ENCODE measurements at regions not wholly inside any gene's neighbourhood (a gene's known extent, or its start where the extent isn't known, plus 50 kb on each side); places are given as distances from the start of the nearest gene placed in this dataset.

- H3K9me3 ChIP-seq (replicated peaks; ENCODE audit: low read length): no peaks in the 10 kb centered on the region
- peaks cover 22% of the 10 kb centered on the region for H3K4me1 ChIP-seq (ENCODE audit: control insufficient read depth, insufficient read depth, low read length)
- H3K4me2 ChIP-seq (ENCODE audit: low read length): no peak overlapping the region
- H3K4me3 ChIP-seq (ENCODE audit: low read length): no peak overlapping the region
- no peak overlapping the region for H3K9ac ChIP-seq (ENCODE audit: low read depth, low read length)
- H3K36me3 ChIP-seq (ENCODE audit: insufficient read depth, low read length): no peaks in the 10 kb centered on the region
- no peaks in the 10 kb centered on the region for H3K27me3 ChIP-seq (ENCODE audit: control insufficient read depth, insufficient read depth, low read length)
Observed at GRCh38 chr3:110808630-110809029, 263.0 kb upstream of the NECTIN3 start.

- no peak overlapping the region for H3K4me2 ChIP-seq (ENCODE audit: low read length)
- H3K4me1 ChIP-seq (ENCODE audit: control insufficient read depth, insufficient read depth, low read length): peaks cover 36% of the 10 kb centered on the region
- no peak overlapping the region for H3K4me3 ChIP-seq (ENCODE audit: low read length)
- H3K36me3 ChIP-seq (ENCODE audit: insufficient read depth, low read length): no peaks in the 10 kb centered on the region
- peak overlapping the region; percentile 17 for H3K9ac ChIP-seq (ENCODE audit: low read depth, low read length)
- no peaks in the 10 kb centered on the region for H3K27me3 ChIP-seq (ENCODE audit: control insufficient read depth, insufficient read depth, low read length)
- no peaks in the 10 kb centered on the region for H3K9me3 ChIP-seq (replicated peaks; ENCODE audit: low read length)
Observed at GRCh38 chr3:110810356-110810755, 261.3 kb upstream of the NECTIN3 start.

GRCh38 chr3:110811050-110811449 is 260.6 kb upstream of the NECTIN3 start:
- H3K9ac ChIP-seq (ENCODE audit: low read depth, low read length): peak overlapping the region; percentile 17
- peaks cover 43% of the 10 kb centered on the region for H3K4me1 ChIP-seq (ENCODE audit: control insufficient read depth, insufficient read depth, low read length)
- no peaks in the 10 kb centered on the region for H3K27me3 ChIP-seq (ENCODE audit: control insufficient read depth, insufficient read depth, low read length)
- no peaks in the 10 kb centered on the region for H3K36me3 ChIP-seq (ENCODE audit: insufficient read depth, low read length)
- no peaks in the 10 kb centered on the region for H3K9me3 ChIP-seq (replicated peaks; ENCODE audit: low read length)
- H3K4me2 ChIP-seq (ENCODE audit: low read length): peak overlapping the region; percentile 8
- no peak overlapping the region for H3K4me3 ChIP-seq (ENCODE audit: low read length)

- Histone ChIP-seq H3K4me2 (ENCODE audit: low read length) (peak overlapping the region; percentile 28), H3K27me3 (ENCODE audit: control insufficient read depth, insufficient read depth, low read length) (no peaks in the 10 kb centered on the region), H3K9me3 (replicated peaks; ENCODE audit: low read length) (no peaks in the 10 kb centered on the region), H3K4me3 (ENCODE audit: low read length) (no peak overlapping the region), H3K9ac (ENCODE audit: low read depth, low read length) (no peak overlapping the region), H3K36me3 (ENCODE audit: insufficient read depth, low read length) (no peaks in the 10 kb centered on the region), H3K4me1 (ENCODE audit: control insufficient read depth, insufficient read depth, low read length) (peaks cover 36% of the 10 kb centered on the region)
Observed at GRCh38 chr3:110813541-110813940, 258.1 kb upstream of the NECTIN3 start.

- H3K9me3 ChIP-seq (replicated peaks; ENCODE audit: low read length): no peaks in the 10 kb centered on the region
- no peaks in the 10 kb centered on the region for H3K36me3 ChIP-seq (ENCODE audit: insufficient read depth, low read length)
- H3K9ac ChIP-seq (ENCODE audit: low read depth, low read length): peak overlapping the region; percentile 50
- H3K4me2 ChIP-seq (ENCODE audit: low read length): peak overlapping the region; percentile 40
- peaks cover 36% of the 10 kb centered on the region for H3K4me1 ChIP-seq (ENCODE audit: control insufficient read depth, insufficient read depth, low read length)
- no peaks in the 10 kb centered on the region for H3K27me3 ChIP-seq (ENCODE audit: control insufficient read depth, insufficient read depth, low read length)
- peak overlapping the region; percentile 33 for H3K4me3 ChIP-seq (ENCODE audit: low read length)
Observed at GRCh38 chr3:110814170-110815007, 257.2 kb upstream of the NECTIN3 start.

GRCh38 chr3:110815008-110815583 is 256.5 kb upstream of the NECTIN3 start:
- peaks cover 36% of the 10 kb centered on the region for H3K4me1 ChIP-seq (ENCODE audit: control insufficient read depth, insufficient read depth, low read length)
- no peaks in the 10 kb centered on the region for H3K9me3 ChIP-seq (replicated peaks; ENCODE audit: low read length)
- peak overlapping the region; percentile 50 for H3K9ac ChIP-seq (ENCODE audit: low read depth, low read length)
- peak overlapping the region; percentile 33 for H3K4me3 ChIP-seq (ENCODE audit: low read length)
- no peaks in the 10 kb centered on the region for H3K36me3 ChIP-seq (ENCODE audit: insufficient read depth, low read length)
- peak overlapping the region; percentile 40 for H3K4me2 ChIP-seq (ENCODE audit: low read length)
- H3K27me3 ChIP-seq (ENCODE audit: control insufficient read depth, insufficient read depth, low read length): no peaks in the 10 kb centered on the region

GRCh38 chr3:110816008-110816407 is 255.6 kb upstream of the NECTIN3 start:
- H3K9me3 ChIP-seq (replicated peaks; ENCODE audit: low read length): no peaks in the 10 kb centered on the region
- H3K36me3 ChIP-seq (ENCODE audit: insufficient read depth, low read length): no peaks in the 10 kb centered on the region
- no peak overlapping the region for H3K4me3 ChIP-seq (ENCODE audit: low read length)
- no peak overlapping the region for H3K4me2 ChIP-seq (ENCODE audit: low read length)
- no peak overlapping the region for H3K9ac ChIP-seq (ENCODE audit: low read depth, low read length)
- H3K4me1 ChIP-seq (ENCODE audit: control insufficient read depth, insufficient read depth, low read length): peaks cover 31% of the 10 kb centered on the region
- no peaks in the 10 kb centered on the region for H3K27me3 ChIP-seq (ENCODE audit: control insufficient read depth, insufficient read depth, low read length)

GRCh38 chr3:110821586-110821985 is 250.0 kb upstream of the NECTIN3 start:
- Histone ChIP-seq H3K9ac (ENCODE audit: low read depth, low read length) (no peak overlapping the region), H3K4me2 (ENCODE audit: low read length) (no peak overlapping the region), H3K4me3 (ENCODE audit: low read length) (no peak overlapping the region), H3K9me3 (replicated peaks; ENCODE audit: low read length) (no peaks in the 10 kb centered on the region), H3K36me3 (ENCODE audit: insufficient read depth, low read length) (no peaks in the 10 kb centered on the region), H3K4me1 (ENCODE audit: control insufficient read depth, insufficient read depth, low read length) (no peaks in the 10 kb centered on the region), H3K27me3 (ENCODE audit: control insufficient read depth, insufficient read depth, low read length) (no peaks in the 10 kb centered on the region)

GRCh38 chr3:110822971-110823370 is 248.6 kb upstream of the NECTIN3 start:
- no peaks in the 10 kb centered on the region for H3K27me3 ChIP-seq (ENCODE audit: control insufficient read depth, insufficient read depth, low read length)
- H3K4me1 ChIP-seq (ENCODE audit: control insufficient read depth, insufficient read depth, low read length): no peaks in the 10 kb centered on the region

GRCh38 chr3:110846971-110847370 is 224.6 kb upstream of the NECTIN3 start:
- H3K27me3 ChIP-seq (ENCODE audit: control insufficient read depth, insufficient read depth, low read length): no peaks in the 10 kb centered on the region
- no peak overlapping the region for H3K4me2 ChIP-seq (ENCODE audit: low read length)
- H3K36me3 ChIP-seq (ENCODE audit: insufficient read depth, low read length): no peaks in the 10 kb centered on the region
- no peaks in the 10 kb centered on the region for H3K9me3 ChIP-seq (replicated peaks; ENCODE audit: low read length)
- H3K4me3 ChIP-seq (ENCODE audit: low read length): no peak overlapping the region
- H3K4me1 ChIP-seq (ENCODE audit: control insufficient read depth, insufficient read depth, low read length): no peaks in the 10 kb centered on the region
- no peak overlapping the region for H3K9ac ChIP-seq (ENCODE audit: low read depth, low read length)

More at GRCh38 chr3:110822971-110823370, 248.6 kb upstream of the NECTIN3 start:
- H3K36me3 ChIP-seq (ENCODE audit: insufficient read depth, low read length): no peaks in the 10 kb centered on the region
- no peak overlapping the region for H3K4me2 ChIP-seq (ENCODE audit: low read length)
- H3K9me3 ChIP-seq (replicated peaks; ENCODE audit: low read length): no peaks in the 10 kb centered on the region
- no peak overlapping the region for H3K9ac ChIP-seq (ENCODE audit: low read depth, low read length)
- H3K4me3 ChIP-seq (ENCODE audit: low read length): no peak overlapping the region

GRCh38 chr3:110849064-110849463 is 222.6 kb upstream of the NECTIN3 start:
- no peaks in the 10 kb centered on the region for H3K27me3 ChIP-seq (ENCODE audit: control insufficient read depth, insufficient read depth, low read length)
- no peak overlapping the region for H3K4me2 ChIP-seq (ENCODE audit: low read length)
- no peaks in the 10 kb centered on the region for H3K36me3 ChIP-seq (ENCODE audit: insufficient read depth, low read length)
- H3K9me3 ChIP-seq (replicated peaks; ENCODE audit: low read length): no peaks in the 10 kb centered on the region
- no peaks in the 10 kb centered on the region for H3K4me1 ChIP-seq (ENCODE audit: control insufficient read depth, insufficient read depth, low read length)
- no peak overlapping the region for H3K4me3 ChIP-seq (ENCODE audit: low read length)
- H3K9ac ChIP-seq (ENCODE audit: low read depth, low read length): no peak overlapping the region

GRCh38 chr3:110851736-110852135 is 219.9 kb upstream of the NECTIN3 start:
- no peaks in the 10 kb centered on the region for H3K27me3 ChIP-seq (ENCODE audit: control insufficient read depth, insufficient read depth, low read length)
- no peaks in the 10 kb centered on the region for H3K9me3 ChIP-seq (replicated peaks; ENCODE audit: low read length)
- H3K4me2 ChIP-seq (ENCODE audit: low read length): no peak overlapping the region

More at GRCh38 chr3:110851736-110852135, 219.9 kb upstream of the NECTIN3 start:
- Histone ChIP-seq H3K4me3 (ENCODE audit: low read length) (no peak overlapping the region), H3K4me1 (ENCODE audit: control insufficient read depth, insufficient read depth, low read length) (no peaks in the 10 kb centered on the region), H3K9ac (ENCODE audit: low read depth, low read length) (no peak overlapping the region), H3K36me3 (ENCODE audit: insufficient read depth, low read length) (no peaks in the 10 kb centered on the region)
